ENCODE measurements at regions not wholly inside any gene's neighbourhood (a gene's known extent, or its start where the extent isn't known, plus 50 kb on each side); places are given as distances from the start of the nearest gene placed in this dataset.
"Not testable (repeated sequence)": the region's sequence is repeated elsewhere in the genome, so short reads cannot be mapped to it uniquely, and the experiment has no call there.

GRCh38 chr6:113786168-113786567 is 71.0 kb upstream of the MARCKS start:
- in situ Hi-C loops (cut with HindIII; ENCODE audit: low pct_unique_long_range_greater_than_20kb, low sequenced_read_pairs): no loop called here
- no TSS peak for BruUV-seq (replicated peaks)
- TF ChIP-seq CTCF (IDR thresholded peaks at IDR 0.05) (no peak), SIN3A (IDR thresholded peaks at IDR 0.05; ENCODE audit: borderline replicate concordance, insufficient read depth, low read depth, low read length) (no peak), REST (IDR thresholded peaks at IDR 0.05; ENCODE audit: insufficient read depth in 1 of 2, low read depth in 2 of 2, low read length in 1 of 2) (no peak), TCF7L2 (IDR thresholded peaks at IDR 0.05; ENCODE audit: low read depth, low read length) (no peak), POLR2AphosphoS5 (IDR thresholded peaks at IDR 0.05; ENCODE audit: low read depth, low read length) (no peak)

GRCh38 chr6:113788586-113788985 is 68.6 kb upstream of the MARCKS start:
- BruUV-seq (replicated peaks): no TSS peak
- intact Hi-C loops (cut with micrococcal nuclease; ENCODE audit: unreplicated experiment): no loop called here
- no peak for TF ChIP-seq POLR2AphosphoS5 (IDR thresholded peaks at IDR 0.05; ENCODE audit: low read depth, low read length)
- no peak for TF ChIP-seq SIN3A (IDR thresholded peaks at IDR 0.05; ENCODE audit: borderline replicate concordance, insufficient read depth, low read depth, low read length)
- TF ChIP-seq CTCF (IDR thresholded peaks at IDR 0.05): no peak
- no peak for TF ChIP-seq TCF7L2 (IDR thresholded peaks at IDR 0.05; ENCODE audit: low read depth, low read length)
- no peak for TF ChIP-seq REST (IDR thresholded peaks at IDR 0.05; ENCODE audit: insufficient read depth in 1 of 2, low read depth in 2 of 2, low read length in 1 of 2)
- H3K27ac ChIP-seq (ENCODE audit: low read length): no peak overlapping the region
- no peaks in the 10 kb centered on the region for H3K36me3 ChIP-seq (ENCODE audit: control insufficient read depth, insufficient read depth, low read length)
- no peaks in the 10 kb centered on the region for H3K4me1 ChIP-seq (ENCODE audit: control insufficient read depth, insufficient read depth, low read length)
- DNase-seq (ENCODE audit: low read depth, low spot score): no peak
- no peaks in the 10 kb centered on the region for H3K9me3 ChIP-seq (ENCODE audit: control insufficient read depth, insufficient read depth, low read depth, low read length)
- ChIA-PET POLR2A (no interaction called here), CTCF (no interaction called here)
- in situ Hi-C loops (cut with HindIII; ENCODE audit: low pct_unique_long_range_greater_than_20kb, low sequenced_read_pairs): no loop called here
- no peak for ATAC-seq
- no peak overlapping the region for H3K4me3 ChIP-seq (ENCODE audit: low read depth in 2 of 2, low read length in 2 of 2)
- H3K27me3 ChIP-seq (ENCODE audit: control insufficient read depth, insufficient read depth, low read length): no peaks in the 10 kb centered on the region

More at GRCh38 chr6:113786168-113786567, 71.0 kb upstream of the MARCKS start:
- CTCF ChIA-PET: interaction anchor here (0.6 kb wide), 1 partner anchor 68 kb away, joined by 6 read pairs; no protein-coding TSS in a partner anchor
- Histone ChIP-seq H3K27me3 (ENCODE audit: control insufficient read depth, insufficient read depth, low read length) (no peaks in the 10 kb centered on the region), H3K9me3 (ENCODE audit: control insufficient read depth, insufficient read depth, low read depth, low read length) (no peaks in the 10 kb centered on the region), H3K36me3 (ENCODE audit: control insufficient read depth, insufficient read depth, low read length) (no peaks in the 10 kb centered on the region), H3K4me1 (ENCODE audit: control insufficient read depth, insufficient read depth, low read length) (no peaks in the 10 kb centered on the region), H3K4me3 (ENCODE audit: low read depth in 2 of 2, low read length in 2 of 2) (no peak overlapping the region), H3K27ac (ENCODE audit: low read length) (no peak overlapping the region)
- POLR2A ChIA-PET: interaction anchor here (0.6 kb wide), 1 partner anchor 421 kb away, joined by 3 read pairs; no protein-coding TSS in a partner anchor
- ATAC-seq (no peak), DNase-seq (ENCODE audit: low read depth, low spot score) (no peak)
- intact Hi-C loops (cut with micrococcal nuclease; ENCODE audit: unreplicated experiment): no loop called here

- DNase-seq (ENCODE audit: low read depth, low spot score); H3K4me3 ChIP-seq (ENCODE audit: low read depth in 2 of 2, low read length in 2 of 2); H3K4me1 ChIP-seq (ENCODE audit: control insufficient read depth, insufficient read depth, low read length); H3K27me3 ChIP-seq (ENCODE audit: control insufficient read depth, insufficient read depth, low read length); H3K27ac ChIP-seq (ENCODE audit: low read length); in situ Hi-C loops (cut with HindIII; ENCODE audit: low pct_unique_long_range_greater_than_20kb, low sequenced_read_pairs); intact Hi-C loops (cut with micrococcal nuclease; ENCODE audit: unreplicated experiment); BruUV-seq (replicated peaks); CTCF ChIA-PET; ATAC-seq; POLR2A ChIA-PET; H3K9me3 ChIP-seq (ENCODE audit: control insufficient read depth, insufficient read depth, low read depth, low read length); H3K36me3 ChIP-seq (ENCODE audit: control insufficient read depth, insufficient read depth, low read length): not testable (repeated sequence)
These were observed 65.9 kb upstream of the MARCKS start for GRCh38 chr6:113791225-113791624.

GRCh38 chr6:113795371-113795770 is 61.8 kb upstream of the MARCKS start:
- CTCF ChIA-PET: not testable (repeated sequence)

More at GRCh38 chr6:113795371-113795770, 61.8 kb upstream of the MARCKS start:
- H3K27me3 ChIP-seq (ENCODE audit: control insufficient read depth, insufficient read depth, low read length); BruUV-seq (replicated peaks); H3K36me3 ChIP-seq (ENCODE audit: control insufficient read depth, insufficient read depth, low read length); DNase-seq (ENCODE audit: low read depth, low spot score); intact Hi-C loops (cut with micrococcal nuclease; ENCODE audit: unreplicated experiment); H3K9me3 ChIP-seq (ENCODE audit: control insufficient read depth, insufficient read depth, low read depth, low read length); H3K4me1 ChIP-seq (ENCODE audit: control insufficient read depth, insufficient read depth, low read length); POLR2A ChIA-PET; H3K27ac ChIP-seq (ENCODE audit: low read length); in situ Hi-C loops (cut with HindIII; ENCODE audit: low pct_unique_long_range_greater_than_20kb, low sequenced_read_pairs); ATAC-seq; H3K4me3 ChIP-seq (ENCODE audit: low read depth in 2 of 2, low read length in 2 of 2): not testable (repeated sequence)
